Fibroblast of villous mesenchyme (primary cell): ENCODE measurements at regions not wholly inside any gene's neighbourhood (a gene's known extent, or its start where the extent isn't known, plus 50 kb on each side); places are given as distances from the start of the nearest gene placed in this dataset.

Experiments used
- DNase-seq: peaks from one replicate; pipeline ENCODE4 v3.0.0-alpha.2; 2010; ENCODE audit warnings: low read depth
- H3K4me3 ChIP-seq: 2 replicates; pipeline ENCODE4 v1.5.1; 2011; ENCODE audit warnings: low read depth, mild to moderate bottlenecking, low read length
- TF ChIP-seq, protein P1 (sequence below): IDR thresholded peaks from 2 replicates; pipeline ENCODE4 v1.5.1; 2012; ENCODE audit warnings: low read depth, mild to moderate bottlenecking, low read length; ENCODE audit not compliant: insufficient read depth

DNA sequence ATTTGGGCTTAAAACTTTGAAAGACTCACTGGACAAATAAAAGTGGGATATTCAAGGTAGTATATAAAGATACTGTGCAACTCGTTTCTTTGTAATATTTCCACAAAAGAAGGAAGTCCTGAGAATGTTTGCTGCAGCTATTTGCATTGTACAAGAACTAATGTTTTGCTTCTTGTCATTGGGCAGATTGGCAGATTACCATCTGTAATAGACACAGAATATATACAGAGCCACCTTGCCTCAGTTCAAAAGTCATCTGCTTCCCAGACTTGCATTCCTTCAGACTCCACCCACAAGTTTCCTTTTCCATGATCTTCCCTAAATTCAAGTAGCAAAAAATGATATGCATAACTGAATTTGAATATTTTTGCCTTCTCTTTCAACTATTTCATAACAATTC is 145.1 kb downstream of the EFNB2 start:
- DNase-seq: no peak
- H3K4me3 ChIP-seq: no peak overlapping the region
- TF ChIP-seq, protein P1, sequence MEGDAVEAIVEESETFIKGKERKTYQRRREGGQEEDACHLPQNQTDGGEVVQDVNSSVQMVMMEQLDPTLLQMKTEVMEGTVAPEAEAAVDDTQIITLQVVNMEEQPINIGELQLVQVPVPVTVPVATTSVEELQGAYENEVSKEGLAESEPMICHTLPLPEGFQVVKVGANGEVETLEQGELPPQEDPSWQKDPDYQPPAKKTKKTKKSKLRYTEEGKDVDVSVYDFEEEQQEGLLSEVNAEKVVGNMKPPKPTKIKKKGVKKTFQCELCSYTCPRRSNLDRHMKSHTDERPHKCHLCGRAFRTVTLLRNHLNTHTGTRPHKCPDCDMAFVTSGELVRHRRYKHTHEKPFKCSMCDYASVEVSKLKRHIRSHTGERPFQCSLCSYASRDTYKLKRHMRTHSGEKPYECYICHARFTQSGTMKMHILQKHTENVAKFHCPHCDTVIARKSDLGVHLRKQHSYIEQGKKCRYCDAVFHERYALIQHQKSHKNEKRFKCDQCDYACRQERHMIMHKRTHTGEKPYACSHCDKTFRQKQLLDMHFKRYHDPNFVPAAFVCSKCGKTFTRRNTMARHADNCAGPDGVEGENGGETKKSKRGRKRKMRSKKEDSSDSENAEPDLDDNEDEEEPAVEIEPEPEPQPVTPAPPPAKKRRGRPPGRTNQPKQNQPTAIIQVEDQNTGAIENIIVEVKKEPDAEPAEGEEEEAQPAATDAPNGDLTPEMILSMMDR: no peak

DNA sequence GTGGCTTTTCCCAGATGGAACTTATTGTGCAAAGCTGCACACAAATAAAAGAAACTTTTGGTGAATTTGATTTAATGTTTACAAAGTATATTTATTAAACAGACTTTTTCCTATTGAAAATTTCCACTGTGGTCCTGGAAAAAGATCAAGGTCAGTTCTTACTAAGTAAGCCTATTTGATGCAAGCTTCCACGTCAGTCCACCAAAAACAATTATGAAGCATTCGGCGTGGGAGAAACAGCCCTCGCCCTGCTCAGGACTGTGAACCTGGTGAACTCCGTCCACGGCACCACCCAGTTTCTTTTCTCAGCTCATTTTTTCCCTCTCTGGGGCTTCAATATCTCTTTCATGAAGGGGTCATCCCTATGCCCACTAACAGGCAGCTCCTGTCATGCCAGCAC is 149.8 kb downstream of the EFNB2 start:
- TF ChIP-seq, protein P1: no peak
- DNase-seq: peak; percentile 74
- no peak overlapping the region for H3K4me3 ChIP-seq

DNA sequence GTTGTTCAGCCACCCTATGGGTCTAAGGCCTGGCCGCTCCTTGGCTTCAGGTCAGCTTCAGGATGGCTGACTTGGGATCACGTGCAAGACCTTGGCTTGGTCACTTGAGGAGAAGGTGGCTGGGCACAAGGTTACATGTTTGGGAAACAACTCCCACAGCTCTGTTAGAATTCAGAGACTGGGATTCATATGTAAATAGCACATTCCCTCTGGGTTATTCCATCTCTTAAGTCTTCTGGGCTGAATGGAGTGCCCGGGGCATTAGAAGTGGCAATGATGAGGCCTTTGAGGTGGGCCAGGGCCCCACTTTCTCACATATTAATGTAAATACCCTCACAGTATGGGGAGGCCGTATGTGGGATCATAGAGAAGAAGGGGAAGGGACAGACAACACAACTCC is 150.9 kb downstream of the EFNB2 start:
- H3K4me3 ChIP-seq: no peak overlapping the region
- TF ChIP-seq, protein P1: no peak
- no peak for DNase-seq

DNA sequence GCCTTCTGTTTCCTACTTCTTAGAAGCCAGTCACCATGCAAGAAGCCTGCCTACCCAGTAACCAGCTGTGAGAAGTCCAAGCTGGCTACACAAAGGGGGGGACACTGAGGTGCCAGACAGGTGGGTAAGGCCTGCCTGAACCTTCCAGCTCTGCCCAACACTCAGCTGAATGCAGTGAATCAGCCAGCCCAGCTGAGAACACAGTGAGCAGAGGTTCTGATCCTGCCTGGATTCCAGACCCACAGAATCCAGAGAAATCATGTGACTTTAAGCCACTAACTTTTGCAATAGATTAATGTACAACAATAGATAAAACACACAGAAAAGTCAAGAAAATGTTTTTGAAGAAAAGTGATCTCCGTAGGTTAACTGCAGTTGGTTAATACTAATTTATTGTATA is 151.7 kb downstream of the EFNB2 start:
- TF ChIP-seq, protein P1: no peak
- DNase-seq: no peak
- no peak overlapping the region for H3K4me3 ChIP-seq

DNA sequence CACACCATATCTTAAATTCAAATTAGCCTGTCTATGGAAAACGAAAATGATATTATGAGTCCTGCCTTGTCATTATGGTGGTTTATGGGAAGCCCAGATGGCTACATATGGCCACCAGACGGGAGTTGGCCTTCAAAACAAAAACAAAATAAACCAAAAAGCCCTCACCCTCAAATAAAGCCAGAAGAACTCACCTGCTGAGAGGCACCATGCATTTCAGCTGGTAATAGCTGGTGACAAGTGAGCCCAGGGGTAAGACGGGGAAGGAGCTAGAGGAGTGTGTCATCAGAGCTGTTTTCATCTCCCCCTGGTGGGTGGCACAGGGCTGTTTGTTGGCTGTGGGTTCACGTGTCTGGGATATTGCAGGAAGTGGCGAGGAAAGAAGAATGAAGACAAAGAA is 152.9 kb downstream of the EFNB2 start:
- TF ChIP-seq, protein P1: no peak
- H3K4me3 ChIP-seq: no peak overlapping the region
- no peak for DNase-seq

DNA sequence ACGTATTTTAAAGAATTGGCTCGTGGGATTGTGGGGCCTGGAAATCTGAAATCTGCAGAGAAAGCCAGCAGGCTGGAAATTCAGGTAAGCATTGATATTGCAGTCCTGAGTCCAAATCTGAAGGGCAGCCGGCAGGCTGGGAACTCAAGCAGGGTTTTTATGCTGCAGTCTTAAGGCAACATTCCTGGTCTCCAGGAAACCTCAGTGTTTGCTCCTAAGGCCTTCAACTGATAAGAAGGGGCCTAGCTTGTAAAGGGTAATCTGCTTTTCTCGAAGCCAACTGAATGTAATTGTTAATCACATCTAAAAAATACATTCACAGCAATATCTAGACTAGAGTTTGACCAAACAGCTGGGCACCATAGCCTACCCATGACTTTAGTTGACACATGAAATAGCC is 154.4 kb downstream of the EFNB2 start:
- peak; percentile 85 for DNase-seq
- H3K4me3 ChIP-seq: no peak overlapping the region
- TF ChIP-seq, protein P1: no peak

DNA sequence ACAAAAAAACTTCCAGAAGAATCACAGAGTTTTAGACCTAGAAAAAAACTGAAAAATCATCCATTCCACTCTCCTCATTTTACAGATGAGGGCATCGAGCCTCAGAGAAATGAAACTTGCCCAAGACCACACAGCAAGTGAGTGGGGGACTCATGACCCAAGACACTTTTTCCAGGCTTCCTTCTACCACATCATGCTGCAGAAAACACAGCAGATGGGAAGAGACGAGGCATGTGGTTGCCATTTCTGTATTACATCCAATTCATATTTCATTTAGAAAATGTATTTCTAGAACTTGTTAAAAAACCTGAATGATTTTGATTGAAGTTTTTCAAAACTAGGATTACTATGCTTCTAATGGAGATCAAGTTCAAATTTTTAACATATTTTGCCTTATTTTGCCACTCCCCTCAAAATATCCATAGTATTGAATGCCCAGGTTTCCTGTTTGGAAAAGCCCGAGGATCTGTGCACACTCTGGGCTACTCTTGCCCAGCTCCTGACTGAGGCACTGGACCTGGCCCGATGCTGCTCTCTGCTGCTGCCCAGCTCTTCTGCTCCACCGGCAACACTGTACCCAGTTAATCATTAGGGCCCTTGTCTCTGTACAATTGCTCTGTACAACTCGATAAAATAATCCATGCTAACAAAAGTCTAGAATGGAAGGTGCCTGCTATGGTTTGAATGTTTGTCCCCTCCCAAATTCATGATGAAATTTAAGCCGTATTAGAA is 157.4 kb downstream of the EFNB2 start:
- DNase-seq: no peak
- TF ChIP-seq, protein P1: no peak
- H3K4me3 ChIP-seq: no peak overlapping the region
